HCT116 (cell line): ENCODE measurements at regions not wholly inside any gene's neighbourhood (a gene's known extent, or its start where the extent isn't known, plus 50 kb on each side); places are given as distances from the start of the nearest gene placed in this dataset.

Experiments used
- ATAC-seq: fragments of 200-7000 bp; cut with Tn5 transposase; 2 replicates; pipeline ENCODE4 v1.9.1; 2020; ENCODE audit warnings: mild to moderate bottlenecking, moderate library complexity
- BruUV-seq: library from RNA; stranded (reverse); fragments of 400-500 nt; replicated peaks from 2 replicates; lab custom pipeline; 2021; lab: Mats Ljungman, UMichigan
- CTCF ChIA-PET: fragments of 300-600 bp; sonication (Branson Sonifier 250); formaldehyde crosslinking; loops from one replicate; lab custom pipeline; 2021; ENCODE audit warnings: antibody characterized with exemption; lab: Charles Lee
- POLR2A ChIA-PET: fragments of 300-600, 350-600 bp; sonication (Branson Sonifier 250); formaldehyde crosslinking; loops from one replicate; lab custom pipeline; 2021; ENCODE audit warnings: antibody characterized with exemption; lab: Charles Lee
- RAD21 ChIA-PET, 2 experiments: fragments of 300-600 bp; sonication (Branson Sonifier 250); formaldehyde crosslinking; loops; one replicate each; lab custom pipeline; 2023; ENCODE audit warnings: low total read pairs in 2 of 2; ENCODE audit not compliant: uncharacterized antibody in 2 of 2, unreplicated experiment in 2 of 2, low non-redundant PET in 1 of 2; lab: Charles Lee
- DNase-seq: peaks from one replicate; pipeline ENCODE4 v3.0.0-alpha.2; 2010; ENCODE audit warnings: low read depth, low spot score
- H2AFZ ChIP-seq: fragments of 200-600 bp; shearing (Covaris generic), sonication (generic); 2 replicates; pipeline ENCODE4 v1.6.1; 2017; ENCODE audit warnings: low read depth, mixed run types, mixed read lengths, antibody characterized with exemption, low read length; ENCODE audit not compliant: poor library complexity, severe bottlenecking
- H3K27ac ChIP-seq: 2 replicates; pipeline ENCODE4 v1.5.1; 2012; ENCODE audit warnings: low read depth, low read length
- H3K27me3 ChIP-seq: fragments of 200-600 bp; sonication (generic); 2 replicates; pipeline ENCODE4 v1.6.1; 2016; ENCODE audit warnings: mixed run types, low read length, mixed read lengths; ENCODE audit not compliant: insufficient read depth
- H3K36me3 ChIP-seq, 2 experiments: fragments of 200-500 bp in 1 of 2; fragments of 200-600 bp in 1 of 2; sonication (Bioruptor generic) in 1 of 2; sonication (generic) in 1 of 2; 2 replicates each; pipeline versions ENCODE4 v1.5.1 to v1.6.1; 2014 to 2016; ENCODE audit warnings: low read length in 2 of 2, inconsistent platforms in 1 of 2, mixed read lengths in 1 of 2, mixed run types in 1 of 2; ENCODE audit not compliant: insufficient read depth in 2 of 2, control insufficient read depth in 1 of 2
- H3K4me1 ChIP-seq, 2 experiments: fragments of 200-600 bp in 1 of 2; sonication (generic) in 1 of 2; 2 replicates each; pipeline versions ENCODE4 v1.5.1 to v1.6.1; 2012 to 2017; ENCODE audit warnings: low read length in 2 of 2, inconsistent platforms in 1 of 2, mild to moderate bottlenecking in 1 of 2, mixed read lengths in 1 of 2, mixed run types in 1 of 2, moderate library complexity in 1 of 2; ENCODE audit not compliant: insufficient read depth in 2 of 2, control insufficient read depth in 1 of 2
- H3K4me2 ChIP-seq: fragments of 200-600 bp; sonication (generic); 2 replicates; pipeline ENCODE4 v1.6.1; 2017; ENCODE audit warnings: mixed run types, low read length, mixed read lengths
- H3K4me3 ChIP-seq, 2 experiments: fragments of 200-600 bp in 1 of 2; sonication (generic) in 1 of 2; replicated peaks in 1 of 2; 2 replicates each; pipeline ENCODE4 v1.5.1; 2011 to 2016; ENCODE audit warnings: low read length in 2 of 2, control low read depth in 1 of 2, low read depth in 1 of 2, mild to moderate bottlenecking in 1 of 2, mixed read lengths in 1 of 2, mixed run types in 1 of 2
- H3K79me2 ChIP-seq: fragments of 200-600 bp; sonication (generic); 2 replicates; pipeline ENCODE4 v1.6.1; 2017; ENCODE audit warnings: mild to moderate bottlenecking, mixed run types, low read length, moderate library complexity, mixed read lengths; ENCODE audit not compliant: insufficient read depth
- H3K9ac ChIP-seq: fragments of 200-600 bp; sonication (generic); 2 replicates; pipeline ENCODE4 v1.6.1; 2016; ENCODE audit warnings: low read length, mixed read lengths
- H3K9me2 ChIP-seq: fragments of 200-600 bp; sonication (generic), shearing (Covaris generic); 2 replicates; pipeline ENCODE4 v1.6.1; 2017; ENCODE audit warnings: mixed run types, mild to moderate bottlenecking, moderate library complexity; ENCODE audit not compliant: insufficient read depth
- H3K9me3 ChIP-seq, 2 experiments: fragments of 200-500 bp in 1 of 2; fragments of 200-600 bp in 1 of 2; sonication (Bioruptor generic) in 1 of 2; sonication (generic) in 1 of 2; 2 replicates each; pipeline ENCODE4 v1.6.1; 2014 to 2017; ENCODE audit warnings: low read length in 2 of 2, mixed read lengths in 2 of 2, inconsistent platforms in 1 of 2, low read depth in 1 of 2, mild to moderate bottlenecking in 1 of 2, mixed run types in 1 of 2, moderate library complexity in 1 of 2; ENCODE audit not compliant: control insufficient read depth in 1 of 2, insufficient read depth in 1 of 2
- H4K20me1 ChIP-seq: fragments of 200-600 bp; sonication (generic), shearing (Covaris generic); 2 replicates; pipeline ENCODE4 v1.6.1; 2017; ENCODE audit warnings: mixed run types, mild to moderate bottlenecking, moderate library complexity; ENCODE audit not compliant: insufficient read depth
- ATF3 ChIP-seq: IDR thresholded peaks from 2 replicates; pipeline ENCODE4 v1.6.1; 2012
- CBX3 ChIP-seq: IDR thresholded peaks from 2 replicates; pipeline ENCODE4 v1.6.1; 2012; ENCODE audit warnings: low read depth
- CEBPB ChIP-seq: IDR thresholded peaks from 2 replicates; pipeline ENCODE4 v1.6.1; 2012; ENCODE audit warnings: low read depth
- ELF1 ChIP-seq: IDR thresholded peaks from 2 replicates; pipeline ENCODE4 v1.6.1; 2012; ENCODE audit warnings: low read depth, borderline replicate concordance
- EZH2 ChIP-seq: fragments of 200-600 bp; sonication (generic); IDR thresholded peaks from 2 replicates; pipeline ENCODE4 v1.6.1; 2017; ENCODE audit warnings: antibody characterized with exemption, mixed run types
- POLR2A ChIP-seq: IDR thresholded peaks from 2 replicates; pipeline ENCODE4 v1.7.0; 2011; ENCODE audit warnings: borderline replicate concordance; ENCODE audit not compliant: insufficient read depth, insufficient read length; ENCODE audit errors: extremely low read depth
- POLR2AphosphoS5 ChIP-seq: IDR thresholded peaks from 2 replicates; pipeline ENCODE4 v1.6.1; 2011; ENCODE audit warnings: mild to moderate bottlenecking, low read depth, low read length, moderate library complexity
- RAD21 ChIP-seq: IDR thresholded peaks from 2 replicates; pipeline ENCODE4 v1.6.1; 2012; ENCODE audit warnings: low read depth, mild to moderate bottlenecking
- SIN3A ChIP-seq: IDR thresholded peaks from 2 replicates; pipeline ENCODE4 v1.6.1; 2012; ENCODE audit warnings: low read depth
- SP1 ChIP-seq: IDR thresholded peaks from 2 replicates; pipeline ENCODE4 v1.6.1; 2012; ENCODE audit warnings: low read depth
- SRF ChIP-seq: IDR thresholded peaks from 2 replicates; pipeline ENCODE4 v1.6.1; 2012; ENCODE audit warnings: low read depth
- YY1 ChIP-seq: IDR thresholded peaks from 2 replicates; pipeline ENCODE4 v1.6.1; 2011; ENCODE audit warnings: low read length, low read depth, moderate library complexity, mild to moderate bottlenecking; ENCODE audit not compliant: insufficient replicate concordance; ENCODE audit errors: extremely low read depth
- ZFX ChIP-seq: fragments of 450-650 bp; IDR thresholded peaks from 2 replicates; pipeline ENCODE4 v1.6.1; 2017
- intact Hi-C: fragments of 100-400 bp; cut with micrococcal nuclease; formaldehyde crosslinking; loops from 2 replicates; pipeline ENCODE4 v1.10.0; 2022

GRCh38 chr5:115355095-115355494, 58.6 kb upstream of the CCDC112 start:
- ChIA-PET RAD21 (no interaction called here), POLR2A (no interaction called here), CTCF (no interaction called here)
- Histone ChIP-seq H3K9me3 (no peaks in the 10 kb centered on the region), H3K27ac (no peak overlapping the region), H3K36me3 (no peaks in the 10 kb centered on the region), H3K4me3 (no peak overlapping the region), H3K4me1 (peaks cover 0 to 12% of the 10 kb centered on the region in 2 experiments; a peak in 2 of 4 replicates), H4K20me1 (no peaks in the 10 kb centered on the region), H3K27me3 (no peaks in the 10 kb centered on the region), H2AFZ (no peak overlapping the region), H3K9me2 (no peaks in the 10 kb centered on the region; the same call in 1 of the 2 replicates), H3K79me2 (no peaks in the 10 kb centered on the region), H3K4me2 (no peak overlapping the region), H3K9ac (no peak overlapping the region)
- intact Hi-C loops: no loop called here
- ATAC-seq (no peak), DNase-seq (no peak)
- BruUV-seq: no TSS peak
- TF ChIP-seq CEBPB: no peak
- no peak for TF ChIP-seq ZFX
- TF ChIP-seq SP1: no peak
- no peak for TF ChIP-seq RAD21
- no peak for TF ChIP-seq POLR2A

- Histone ChIP-seq H2AFZ (no peak overlapping the region), H3K9me3 (no peaks in the 10 kb centered on the region), H3K79me2 (no peaks in the 10 kb centered on the region), H3K36me3 (no peaks in the 10 kb centered on the region), H3K9me2 (no peaks in the 10 kb centered on the region; the same call in 1 of the 2 replicates)
- intact Hi-C loops: no loop called here
- no peak for DNase-seq
- TF ChIP-seq SIN3A: no peak
- no peak for TF ChIP-seq EZH2
- no peak for TF ChIP-seq CBX3
- TF ChIP-seq ZFX: no peak
- TF ChIP-seq ELF1: no peak
- TF ChIP-seq SRF: no peak
- no peak for TF ChIP-seq YY1
- no peak for TF ChIP-seq POLR2AphosphoS5
- no peak for TF ChIP-seq ATF3
- TF ChIP-seq, all 23 proteins: peak for 0
- no peak overlapping the region for H3K9ac ChIP-seq
- H3K27me3 ChIP-seq: no peaks in the 10 kb centered on the region
- no peaks in the 10 kb centered on the region for H4K20me1 ChIP-seq
- no peak overlapping the region for H3K4me2 ChIP-seq
- POLR2A ChIA-PET: no interaction called here
- CTCF ChIA-PET: no interaction called here
- ATAC-seq: no peak
- no TSS peak for BruUV-seq
- H3K27ac ChIP-seq: no peak overlapping the region
- peaks cover 5 to 20% of the 10 kb centered on the region in 2 experiments for H3K4me1 ChIP-seq
- H3K4me3 ChIP-seq: no peak overlapping the region
- RAD21 ChIA-PET: no interaction called here
These were observed 57.8 kb upstream of the CCDC112 start for GRCh38 chr5:115354246-115354645.
